ENCODE measurements at regions not wholly inside any gene's neighbourhood (a gene's known extent, or its start where the extent isn't known, plus 50 kb on each side); places are given as distances from the start of the nearest gene placed in this dataset.

DNA sequence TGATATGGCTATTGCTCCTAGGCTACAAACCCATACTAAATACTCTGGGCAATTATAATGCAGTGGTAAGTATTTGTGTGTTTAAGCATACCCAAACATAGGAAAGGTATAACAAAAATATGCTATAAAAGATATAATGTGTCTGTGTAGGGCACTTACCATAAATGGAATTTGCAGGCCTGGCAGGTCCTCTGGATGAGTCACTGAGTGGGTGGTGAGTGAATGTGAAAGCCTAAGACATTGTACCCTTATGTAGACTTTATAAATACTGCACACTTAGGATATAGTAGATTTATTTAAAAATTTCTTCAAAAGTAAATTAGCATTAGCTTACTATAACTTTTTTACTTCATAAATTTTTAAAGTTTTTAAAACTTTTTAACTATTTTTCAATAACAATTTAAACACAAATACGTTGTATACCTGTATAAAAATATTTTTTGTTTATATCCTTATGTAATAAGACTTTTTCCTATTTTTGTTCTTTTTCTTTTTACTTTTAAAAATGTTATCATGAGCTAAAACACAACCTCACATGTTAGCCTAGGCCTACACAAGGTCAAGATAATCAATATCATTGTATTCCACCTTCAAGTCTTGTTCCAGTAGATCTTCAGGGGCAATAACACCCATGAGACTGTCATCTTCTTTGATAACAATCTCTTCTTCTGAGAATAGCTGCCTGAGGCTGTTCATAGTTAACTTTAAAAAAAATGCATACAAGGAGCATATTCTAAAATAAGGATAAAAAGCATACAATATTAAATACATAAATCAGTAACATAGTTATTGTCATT is 306.3 kb upstream of the RGS18 start:
- H3K36me3 ChIP-seq (ENCODE audit: control insufficient read depth in 2 of 2, insufficient read depth in 2 of 2, low read length in 2 of 2) = no peaks in the 10 kb centered on the region
- no peaks in the 10 kb centered on the region for H3K27me3 ChIP-seq (ENCODE audit: control insufficient read depth in 1 of 2, insufficient read depth in 2 of 2, low read length in 2 of 2)
- H3K4me1 ChIP-seq (ENCODE audit: control insufficient read depth, insufficient read depth, low read length) = no peaks in the 10 kb centered on the region
- H3K4me3 ChIP-seq (ENCODE audit: low read length in 2 of 2) = no peak overlapping the region
- no peaks in the 10 kb centered on the region for H3K9me3 ChIP-seq (ENCODE audit: control insufficient read depth in 2 of 2, low read length in 2 of 2)
- no peak overlapping the region for H3K9ac ChIP-seq (ENCODE audit: low read length in 2 of 2)
- no peak overlapping the region for H3K27ac ChIP-seq (ENCODE audit: low read length)

DNA sequence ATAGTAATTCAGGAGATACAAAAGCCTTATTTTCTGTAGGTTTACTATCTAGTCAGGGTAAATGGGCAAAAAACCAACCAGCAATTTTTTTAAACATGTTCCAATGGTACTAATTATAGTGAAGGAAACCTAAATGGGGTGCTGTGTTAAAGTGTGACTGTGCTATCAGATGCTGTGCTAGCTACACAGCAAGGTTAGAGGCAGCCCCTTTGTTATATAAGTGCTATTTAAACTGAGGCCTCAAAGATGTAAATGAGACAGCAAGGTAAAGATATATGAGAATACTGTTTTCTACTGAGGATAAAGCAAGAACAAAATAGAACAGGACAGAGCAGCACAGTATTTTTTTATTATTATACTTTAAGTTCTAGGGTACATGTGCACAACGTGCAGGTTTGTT is 305.4 kb upstream of the RGS18 start:
- no peaks in the 10 kb centered on the region for H3K4me1 ChIP-seq (ENCODE audit: control insufficient read depth, insufficient read depth, low read length)
- no peak overlapping the region for H3K9ac ChIP-seq (ENCODE audit: low read length in 2 of 2)
- no peak overlapping the region for H3K4me3 ChIP-seq (ENCODE audit: low read length in 2 of 2)
- no peak overlapping the region for H3K27ac ChIP-seq (ENCODE audit: low read length)
- H3K36me3 ChIP-seq (ENCODE audit: control insufficient read depth in 2 of 2, insufficient read depth in 2 of 2, low read length in 2 of 2) = no peaks in the 10 kb centered on the region
- no peaks in the 10 kb centered on the region for H3K9me3 ChIP-seq (ENCODE audit: control insufficient read depth in 2 of 2, low read length in 2 of 2)
- no peaks in the 10 kb centered on the region for H3K27me3 ChIP-seq (ENCODE audit: control insufficient read depth in 1 of 2, insufficient read depth in 2 of 2, low read length in 2 of 2)

GRCh38 chr1:191857600-191857999 is 300.7 kb upstream of the RGS18 start:
- H3K4me3 ChIP-seq (ENCODE audit: low read length in 2 of 2) = no peak overlapping the region
- no peaks in the 10 kb centered on the region for H3K9me3 ChIP-seq (ENCODE audit: control insufficient read depth in 2 of 2, low read length in 2 of 2)
- no peaks in the 10 kb centered on the region for H3K36me3 ChIP-seq (ENCODE audit: control insufficient read depth in 2 of 2, insufficient read depth in 2 of 2, low read length in 2 of 2)
- no peaks in the 10 kb centered on the region for H3K4me1 ChIP-seq (ENCODE audit: control insufficient read depth, insufficient read depth, low read length)
- no peak overlapping the region for H3K27ac ChIP-seq (ENCODE audit: low read length)
- no peak overlapping the region for H3K9ac ChIP-seq (ENCODE audit: low read length in 2 of 2)
- H3K27me3 ChIP-seq (ENCODE audit: control insufficient read depth in 1 of 2, insufficient read depth in 2 of 2, low read length in 2 of 2) = no peaks in the 10 kb centered on the region

DNA sequence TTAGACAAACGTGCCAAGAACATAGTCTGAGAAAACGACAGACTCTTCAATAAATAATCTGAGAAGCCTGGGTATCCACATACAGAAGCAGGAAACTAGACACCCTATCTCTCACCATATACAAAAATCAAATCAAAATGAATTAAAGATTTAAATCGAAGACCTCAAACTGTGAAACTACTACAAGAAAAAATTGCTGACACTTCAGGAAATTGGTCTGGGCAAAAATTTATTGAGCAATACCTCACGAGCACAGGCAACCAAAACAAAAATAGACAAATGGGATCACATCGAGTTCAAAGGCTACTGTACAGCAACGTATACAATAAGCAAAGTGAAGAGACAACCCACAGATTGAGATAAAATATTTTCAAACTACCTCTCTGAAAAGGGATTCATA is 292.8 kb upstream of the RGS18 start:
- H3K9me3 ChIP-seq (ENCODE audit: control insufficient read depth in 2 of 2, low read length in 2 of 2) = no peaks in the 10 kb centered on the region
- H3K9ac ChIP-seq (ENCODE audit: low read length in 2 of 2) = no peak overlapping the region
- H3K27ac ChIP-seq (ENCODE audit: low read length) = no peak overlapping the region
- H3K4me3 ChIP-seq (ENCODE audit: low read length in 2 of 2) = no peak overlapping the region
- H3K4me1 ChIP-seq (ENCODE audit: control insufficient read depth, insufficient read depth, low read length) = no peaks in the 10 kb centered on the region
- H3K36me3 ChIP-seq (ENCODE audit: control insufficient read depth in 2 of 2, insufficient read depth in 2 of 2, low read length in 2 of 2) = no peaks in the 10 kb centered on the region
- H3K27me3 ChIP-seq (ENCODE audit: control insufficient read depth in 1 of 2, insufficient read depth in 2 of 2, low read length in 2 of 2) = no peaks in the 10 kb centered on the region

- no peaks in the 10 kb centered on the region for H3K4me1 ChIP-seq (ENCODE audit: control insufficient read depth, insufficient read depth, low read length)
- no peaks in the 10 kb centered on the region for H3K27me3 ChIP-seq (ENCODE audit: control insufficient read depth in 1 of 2, insufficient read depth in 2 of 2, low read length in 2 of 2)
- no peaks in the 10 kb centered on the region for H3K36me3 ChIP-seq (ENCODE audit: control insufficient read depth in 2 of 2, insufficient read depth in 2 of 2, low read length in 2 of 2)
- H3K4me3 ChIP-seq (ENCODE audit: low read length in 2 of 2) = no peak overlapping the region
- no peak overlapping the region for H3K9ac ChIP-seq (ENCODE audit: low read length in 2 of 2)
- no peak overlapping the region for H3K27ac ChIP-seq (ENCODE audit: low read length)
- H3K9me3 ChIP-seq (ENCODE audit: control insufficient read depth in 2 of 2, low read length in 2 of 2) = no peaks in the 10 kb centered on the region
Observed at GRCh38 chr1:191866155-191866554, 292.1 kb upstream of the RGS18 start.

- Histone ChIP-seq H3K4me1 (ENCODE audit: control insufficient read depth, insufficient read depth, low read length) (no peaks in the 10 kb centered on the region), H3K27me3 (ENCODE audit: control insufficient read depth in 1 of 2, insufficient read depth in 2 of 2, low read length in 2 of 2) (no peaks in the 10 kb centered on the region), H3K9ac (ENCODE audit: low read length in 2 of 2) (no peak overlapping the region), H3K9me3 (ENCODE audit: control insufficient read depth in 2 of 2, low read length in 2 of 2) (no peaks in the 10 kb centered on the region), H3K27ac (ENCODE audit: low read length) (no peak overlapping the region), H3K36me3 (ENCODE audit: control insufficient read depth in 2 of 2, insufficient read depth in 2 of 2, low read length in 2 of 2) (no peaks in the 10 kb centered on the region), H3K4me3 (ENCODE audit: low read length in 2 of 2) (no peak overlapping the region)
Observed at GRCh38 chr1:191869790-191870312, 288.4 kb upstream of the RGS18 start.

GRCh38 chr1:191870490-191870889 is 287.8 kb upstream of the RGS18 start:
- Histone ChIP-seq H3K36me3 (ENCODE audit: control insufficient read depth in 2 of 2, insufficient read depth in 2 of 2, low read length in 2 of 2) (no peaks in the 10 kb centered on the region), H3K9ac (ENCODE audit: low read length in 2 of 2) (no peak overlapping the region), H3K27ac (ENCODE audit: low read length) (no peak overlapping the region), H3K4me1 (ENCODE audit: control insufficient read depth, insufficient read depth, low read length) (no peaks in the 10 kb centered on the region), H3K27me3 (ENCODE audit: control insufficient read depth in 1 of 2, insufficient read depth in 2 of 2, low read length in 2 of 2) (no peaks in the 10 kb centered on the region), H3K9me3 (ENCODE audit: control insufficient read depth in 2 of 2, low read length in 2 of 2) (no peaks in the 10 kb centered on the region), H3K4me3 (ENCODE audit: low read length in 2 of 2) (no peak overlapping the region)

- H3K27me3 ChIP-seq (ENCODE audit: control insufficient read depth in 1 of 2, insufficient read depth in 2 of 2, low read length in 2 of 2) = no peaks in the 10 kb centered on the region
- H3K27ac ChIP-seq (ENCODE audit: low read length) = no peak overlapping the region
- no peak overlapping the region for H3K9ac ChIP-seq (ENCODE audit: low read length in 2 of 2)
- H3K36me3 ChIP-seq (ENCODE audit: control insufficient read depth in 2 of 2, insufficient read depth in 2 of 2, low read length in 2 of 2) = no peaks in the 10 kb centered on the region
- no peaks in the 10 kb centered on the region for H3K4me1 ChIP-seq (ENCODE audit: control insufficient read depth, insufficient read depth, low read length)
- no peaks in the 10 kb centered on the region for H3K9me3 ChIP-seq (ENCODE audit: control insufficient read depth in 2 of 2, low read length in 2 of 2)
- H3K4me3 ChIP-seq (ENCODE audit: low read length in 2 of 2) = no peak overlapping the region
Observed at GRCh38 chr1:191875994-191876393, 282.3 kb upstream of the RGS18 start.

DNA sequence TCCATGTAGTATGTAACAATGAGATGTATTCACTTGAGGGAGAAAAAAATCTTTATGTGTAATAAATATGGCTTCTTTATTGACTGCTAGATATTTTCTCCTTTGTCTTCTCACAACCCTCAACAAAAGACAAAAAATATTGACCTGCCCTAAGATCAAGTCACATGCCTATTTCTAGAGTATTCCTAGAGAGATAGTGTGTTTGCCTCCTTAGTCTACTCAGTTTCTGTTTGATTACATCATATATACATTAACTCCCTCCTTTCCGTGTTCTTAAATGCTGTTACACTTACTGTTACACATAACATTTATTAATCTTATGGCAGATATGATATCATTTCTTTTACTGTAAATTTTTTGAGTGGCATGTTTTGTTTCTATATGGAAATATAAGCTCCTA is 281.6 kb upstream of the RGS18 start:
- Histone ChIP-seq H3K27me3 (ENCODE audit: control insufficient read depth in 1 of 2, insufficient read depth in 2 of 2, low read length in 2 of 2) (no peaks in the 10 kb centered on the region), H3K9ac (ENCODE audit: low read length in 2 of 2) (no peak overlapping the region), H3K4me1 (ENCODE audit: control insufficient read depth, insufficient read depth, low read length) (no peaks in the 10 kb centered on the region), H3K27ac (ENCODE audit: low read length) (no peak overlapping the region), H3K9me3 (ENCODE audit: control insufficient read depth in 2 of 2, low read length in 2 of 2) (no peaks in the 10 kb centered on the region), H3K36me3 (ENCODE audit: control insufficient read depth in 2 of 2, insufficient read depth in 2 of 2, low read length in 2 of 2) (no peaks in the 10 kb centered on the region), H3K4me3 (ENCODE audit: low read length in 2 of 2) (no peak overlapping the region)

DNA sequence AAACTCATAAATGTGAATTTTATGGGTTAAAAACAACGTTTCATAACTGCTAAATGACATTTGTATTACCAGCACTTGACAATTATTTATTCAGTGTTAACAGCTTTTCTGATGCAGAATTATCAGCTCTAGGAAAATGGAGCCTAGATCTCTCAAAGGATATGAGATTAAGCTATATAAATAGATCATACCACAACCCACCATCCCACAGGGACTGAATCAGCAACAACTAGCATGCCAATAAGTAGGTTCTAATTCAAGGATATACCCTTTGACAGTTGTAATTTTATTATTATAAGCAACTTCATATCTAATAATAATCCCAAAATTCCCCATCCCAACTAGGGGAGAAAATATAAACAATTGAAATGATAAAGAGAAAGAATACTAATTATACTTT is 275.4 kb upstream of the RGS18 start:
- Histone ChIP-seq H3K27me3 (ENCODE audit: control insufficient read depth in 1 of 2, insufficient read depth in 2 of 2, low read length in 2 of 2) (no peaks in the 10 kb centered on the region), H3K9me3 (ENCODE audit: control insufficient read depth in 2 of 2, low read length in 2 of 2) (no peaks in the 10 kb centered on the region)

DNA sequence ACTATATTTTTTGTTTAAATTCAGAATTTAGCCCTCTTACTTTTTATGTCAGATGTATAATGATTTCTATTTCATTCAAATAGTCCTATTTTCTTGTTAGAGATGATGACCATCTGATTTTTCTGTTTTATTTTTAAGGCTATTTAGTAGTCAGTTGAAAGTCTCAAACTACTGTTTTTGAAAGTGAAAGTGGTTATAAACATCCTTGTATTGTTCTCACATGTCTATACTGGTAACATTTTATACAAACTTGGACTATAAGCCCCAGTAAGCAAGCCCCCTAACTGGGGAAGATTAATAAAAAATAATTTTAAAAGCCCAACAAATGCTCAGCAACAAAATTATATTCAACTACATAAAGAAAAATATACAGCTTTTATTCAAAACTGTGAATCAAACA is 271.3 kb upstream of the RGS18 start:
- H3K27me3 ChIP-seq (ENCODE audit: control insufficient read depth in 1 of 2, insufficient read depth in 2 of 2, low read length in 2 of 2) = no peaks in the 10 kb centered on the region
- H3K36me3 ChIP-seq (ENCODE audit: control insufficient read depth in 2 of 2, insufficient read depth in 2 of 2, low read length in 2 of 2) = no peaks in the 10 kb centered on the region
- no peak overlapping the region for H3K9ac ChIP-seq (ENCODE audit: low read length in 2 of 2)
- H3K4me3 ChIP-seq (ENCODE audit: low read length in 2 of 2) = no peak overlapping the region
- H3K9me3 ChIP-seq (ENCODE audit: control insufficient read depth in 2 of 2, low read length in 2 of 2) = no peaks in the 10 kb centered on the region
- no peak overlapping the region for H3K27ac ChIP-seq (ENCODE audit: low read length)
- H3K4me1 ChIP-seq (ENCODE audit: control insufficient read depth, insufficient read depth, low read length) = no peaks in the 10 kb centered on the region

More for the DNA sequence above, 275.4 kb upstream of the RGS18 start:
- Histone ChIP-seq H3K4me3 (ENCODE audit: low read length in 2 of 2) (no peak overlapping the region), H3K4me1 (ENCODE audit: control insufficient read depth, insufficient read depth, low read length) (no peaks in the 10 kb centered on the region), H3K9ac (ENCODE audit: low read length in 2 of 2) (no peak overlapping the region), H3K36me3 (ENCODE audit: control insufficient read depth in 2 of 2, insufficient read depth in 2 of 2, low read length in 2 of 2) (no peaks in the 10 kb centered on the region), H3K27ac (ENCODE audit: low read length) (no peak overlapping the region)

All from stomach smooth muscle (tissue), 2 donors.